ENCODE measurements at regions not wholly inside any gene's neighbourhood (a gene's known extent, or its start where the extent isn't known, plus 50 kb on each side); places are given as distances from the start of the nearest gene placed in this dataset.
"Not testable (repeated sequence)": the region's sequence is repeated elsewhere in the genome, so short reads cannot be mapped to it uniquely, and the experiment has no call there.

- DNase-seq (no peak), ATAC-seq (peak; percentile 60)
- intact Hi-C loops (cut with DNase I, micrococcal nuclease) = no loop called here
These were observed 146.4 kb downstream of the FOXD2 start for GRCh38 chr1:47584249-47584648.

DNA sequence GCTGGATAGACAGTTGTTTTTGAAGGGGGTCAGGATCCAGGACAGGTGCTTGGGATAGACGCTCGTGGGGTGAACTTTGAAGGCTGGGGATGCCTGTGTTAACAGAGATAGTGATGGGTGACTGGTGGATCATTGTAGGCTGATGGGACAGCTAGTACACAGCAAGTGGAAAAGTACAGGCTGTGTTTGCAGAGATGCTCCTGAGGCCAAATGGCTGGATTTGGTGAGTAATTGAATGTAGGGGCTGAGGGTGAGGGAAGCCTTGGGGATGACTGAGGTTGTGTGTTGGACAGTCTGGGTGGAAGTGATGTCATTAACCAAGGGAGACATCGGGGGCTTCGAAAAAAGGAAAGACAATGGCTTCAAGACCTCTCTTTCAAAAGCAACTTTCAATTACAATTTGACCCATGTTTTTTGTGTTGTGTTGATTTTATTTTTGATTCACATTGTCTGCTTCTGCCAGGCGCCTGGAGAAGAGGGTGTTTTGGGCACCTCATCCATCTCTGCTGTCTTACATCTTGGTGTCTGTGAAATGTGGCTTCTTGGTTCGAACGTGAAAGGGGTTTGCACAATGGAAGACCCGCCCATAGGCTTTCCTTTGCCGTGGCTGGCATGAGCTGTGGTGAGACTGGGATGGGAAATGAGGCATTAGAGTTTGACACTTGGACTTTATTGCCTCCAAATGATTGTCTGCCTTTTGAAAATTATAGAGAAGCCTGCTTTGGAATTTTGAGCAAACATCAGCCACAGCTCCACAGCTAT is 147.5 kb downstream of the FOXD2 start:
- intact Hi-C loops (cut with DNase I, micrococcal nuclease) = no loop called here
- DNase-seq (no peak), ATAC-seq (no peak)

DNA sequence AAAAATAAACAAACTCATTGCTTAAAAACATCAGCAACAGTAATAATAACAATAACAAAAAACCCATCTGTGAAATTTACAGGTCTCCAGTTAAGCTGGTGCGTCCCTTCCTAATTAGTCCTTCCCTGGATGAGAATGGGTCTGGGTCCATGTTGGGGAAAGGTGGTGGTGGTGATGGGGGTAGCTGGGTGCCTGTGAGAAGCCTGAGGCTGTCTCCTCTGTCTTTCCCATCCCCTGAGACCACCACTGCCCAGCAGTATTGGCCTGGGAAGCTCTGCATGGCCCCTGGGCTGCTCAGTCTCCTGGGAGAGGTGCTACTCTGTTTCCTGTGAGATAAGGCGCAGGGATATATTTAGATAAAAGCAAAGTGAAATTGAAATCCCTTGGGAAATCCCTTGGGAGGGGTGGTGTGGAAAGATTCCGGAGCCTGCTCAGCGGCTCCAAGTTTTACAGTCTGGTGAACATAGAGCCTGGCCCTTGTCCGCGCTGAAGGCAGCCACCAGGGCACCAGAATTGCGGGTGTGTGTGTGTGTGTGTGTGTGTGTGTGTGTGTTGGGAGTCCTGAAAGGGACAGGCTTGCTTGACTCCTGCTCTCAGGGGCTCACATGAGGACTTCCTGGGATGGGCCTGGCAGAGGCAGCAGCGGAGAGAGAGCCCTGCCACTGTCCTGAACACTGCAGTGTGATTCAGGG is 150.2 kb downstream of the FOXD2 start:
- DNase-seq = no peak
- ATAC-seq = no peak
- intact Hi-C loops (cut with DNase I, micrococcal nuclease) = no loop called here

DNA sequence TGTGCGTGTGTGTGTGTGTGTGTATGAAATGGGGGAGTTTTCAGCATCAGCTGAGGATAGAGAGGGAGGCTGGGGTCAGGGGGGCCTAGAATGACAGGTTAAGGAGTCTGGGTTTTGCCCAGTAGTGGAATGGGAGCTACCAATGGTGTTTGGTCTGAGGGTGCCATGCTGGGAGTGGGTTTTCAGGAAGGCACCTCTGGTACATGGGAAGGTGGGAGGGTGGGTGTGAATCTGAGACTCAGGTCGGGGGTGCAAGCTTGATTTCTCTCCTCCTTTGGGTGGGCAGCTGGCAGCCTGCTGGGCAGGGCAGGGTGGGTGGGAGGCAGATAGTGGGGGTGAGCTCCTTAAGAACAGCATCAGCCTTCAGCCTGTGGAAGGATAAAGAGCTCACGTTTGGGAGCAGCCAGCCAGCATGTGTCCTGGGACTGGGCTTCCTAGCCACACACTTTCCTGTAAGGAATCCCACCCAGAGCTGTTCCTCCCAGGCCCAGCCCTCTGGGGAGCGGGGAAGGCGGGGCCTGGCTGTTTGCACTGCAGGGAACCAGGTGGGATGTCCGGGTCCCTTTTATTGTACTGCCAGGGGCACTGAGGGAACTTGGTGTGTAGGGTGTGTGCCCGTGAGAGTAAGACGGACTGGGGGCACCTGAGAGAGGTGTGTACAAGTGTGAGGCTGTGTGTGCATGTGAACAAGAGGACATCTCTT is 152.8 kb downstream of the FOXD2 start:
- no peak for DNase-seq
- ATAC-seq = no peak
- intact Hi-C loops (cut with DNase I, micrococcal nuclease) = no loop called here

DNA sequence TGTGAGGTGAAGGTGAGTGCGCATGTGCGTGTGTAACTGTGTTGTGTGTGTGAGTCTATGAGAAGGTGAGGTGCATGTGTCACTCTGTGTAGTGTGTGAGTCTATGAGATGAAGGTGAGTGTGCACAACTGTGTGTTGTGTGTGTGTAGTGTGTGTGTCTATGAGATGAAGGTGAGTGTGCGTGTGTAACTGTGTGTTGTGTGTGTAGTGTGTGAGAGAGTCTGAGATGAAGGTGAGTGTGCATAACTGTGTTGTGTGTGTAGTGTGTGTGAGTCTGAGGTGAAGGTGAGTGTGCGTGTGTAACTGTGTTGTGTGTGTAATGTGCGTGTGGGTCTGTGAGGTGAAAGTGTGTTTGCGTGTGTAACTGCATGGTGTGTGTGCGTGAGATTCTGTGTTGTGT is 154.0 kb downstream of the FOXD2 start:
- intact Hi-C loops (cut with DNase I, micrococcal nuclease) = no loop called here
- DNase-seq (no peak), ATAC-seq (no peak)

DNA sequence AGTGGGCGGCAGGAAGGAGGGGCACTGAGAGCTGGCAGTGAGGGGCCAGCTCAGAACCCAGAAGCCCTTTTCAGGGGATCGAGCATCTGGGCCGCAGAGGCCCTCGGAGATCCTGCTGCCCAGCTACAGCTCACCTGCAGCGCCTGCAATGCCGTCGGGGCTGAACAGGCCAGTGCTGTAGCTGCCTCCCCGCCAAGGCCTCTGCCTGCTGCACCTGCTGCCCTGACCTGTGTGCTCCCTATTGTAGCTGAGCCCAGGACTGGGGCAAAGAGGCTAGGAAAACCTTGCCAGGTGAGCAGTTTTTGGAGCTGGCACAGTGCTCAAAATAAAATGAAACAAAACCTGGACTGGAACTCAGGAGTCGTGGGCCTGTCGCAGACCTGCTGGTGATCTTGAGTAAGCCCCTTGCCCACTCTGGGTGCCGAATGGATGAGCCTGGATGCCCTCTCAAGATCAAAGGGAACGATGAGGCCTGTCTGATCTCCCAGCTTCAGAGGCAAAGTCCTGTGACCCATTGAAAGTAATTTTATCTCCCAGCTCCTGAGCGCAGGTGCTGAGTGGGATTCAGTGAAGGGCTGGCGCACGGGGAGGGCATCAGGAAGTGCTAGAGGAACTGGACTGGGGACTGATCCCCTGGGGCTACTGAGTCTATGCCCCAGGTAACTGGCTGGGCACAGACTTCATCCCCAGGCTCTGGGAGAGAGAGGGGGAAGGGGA is 154.6 kb downstream of the FOXD2 start:
- no peak for ATAC-seq
- DNase-seq = no peak
- intact Hi-C loops (cut with DNase I, micrococcal nuclease) = no loop called here

GRCh38 chr1:47593013-47593568 is 155.2 kb downstream of the FOXD2 start:
- DNase-seq (no peak), ATAC-seq (no peak)
- intact Hi-C loops (cut with DNase I, micrococcal nuclease) = no loop called here

DNA sequence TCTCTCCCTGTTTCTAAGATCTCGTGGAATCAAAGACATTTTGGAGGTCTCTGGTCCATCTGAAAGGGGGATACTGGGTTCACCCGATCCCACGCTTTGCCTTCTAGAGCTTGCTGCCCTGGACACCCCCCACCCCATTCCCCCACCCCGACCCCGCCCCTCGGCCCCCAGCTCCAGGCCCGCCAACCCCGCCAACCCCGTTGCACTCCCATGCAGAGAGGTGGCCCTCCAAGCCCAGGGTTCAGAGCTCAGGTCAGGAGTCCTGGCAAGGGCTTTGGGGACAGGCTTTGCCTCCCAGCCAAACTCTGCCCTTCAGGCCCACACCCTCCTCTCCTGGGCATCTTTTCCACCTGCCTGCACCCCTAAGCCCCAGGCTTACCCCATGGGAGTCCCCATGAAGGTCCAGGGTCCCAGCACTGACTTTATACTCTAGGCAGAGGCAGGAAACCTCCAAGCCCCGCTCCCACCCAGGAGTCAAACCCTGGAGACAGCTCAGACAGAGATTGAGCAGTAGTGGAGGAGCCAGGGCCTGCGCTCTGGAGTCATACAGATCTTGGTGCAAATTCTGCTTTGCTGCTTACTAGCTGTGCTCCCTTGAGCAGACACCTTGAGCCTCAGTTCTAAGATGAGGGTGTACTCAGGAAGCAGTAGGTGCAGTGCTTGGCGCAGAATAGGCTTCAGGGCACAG is 155.9 kb downstream of the FOXD2 start:
- no peak for DNase-seq
- ATAC-seq = no peak
- intact Hi-C loops (cut with DNase I, micrococcal nuclease) = no loop called here

GRCh38 chr1:47594627-47595026 is 156.8 kb downstream of the FOXD2 start:
- intact Hi-C loops (cut with DNase I, micrococcal nuclease) = no loop called here
- DNase-seq = no peak
- no peak for ATAC-seq

DNA sequence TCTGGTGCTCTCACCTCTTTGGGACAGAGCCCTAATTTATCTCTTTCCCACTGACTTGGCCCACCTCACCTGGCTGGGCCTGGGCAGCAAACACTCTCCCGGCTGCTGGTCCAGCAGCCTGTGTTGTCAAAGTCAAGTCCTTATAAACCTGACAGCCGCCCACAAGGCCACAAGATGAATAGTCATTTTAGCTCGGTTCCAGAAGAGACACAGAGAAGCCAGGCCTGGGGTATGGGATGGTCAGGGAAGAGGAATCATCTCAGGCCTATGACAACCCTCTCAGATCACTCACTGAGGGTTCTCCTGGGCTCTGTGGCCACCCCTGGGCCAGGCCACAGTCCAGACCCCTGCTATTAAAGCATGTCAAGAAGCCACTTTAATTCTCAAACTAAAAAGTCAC is 158.5 kb downstream of the FOXD2 start:
- no peak for ATAC-seq
- no peak for DNase-seq
- intact Hi-C loops (cut with DNase I, micrococcal nuclease) = no loop called here

DNA sequence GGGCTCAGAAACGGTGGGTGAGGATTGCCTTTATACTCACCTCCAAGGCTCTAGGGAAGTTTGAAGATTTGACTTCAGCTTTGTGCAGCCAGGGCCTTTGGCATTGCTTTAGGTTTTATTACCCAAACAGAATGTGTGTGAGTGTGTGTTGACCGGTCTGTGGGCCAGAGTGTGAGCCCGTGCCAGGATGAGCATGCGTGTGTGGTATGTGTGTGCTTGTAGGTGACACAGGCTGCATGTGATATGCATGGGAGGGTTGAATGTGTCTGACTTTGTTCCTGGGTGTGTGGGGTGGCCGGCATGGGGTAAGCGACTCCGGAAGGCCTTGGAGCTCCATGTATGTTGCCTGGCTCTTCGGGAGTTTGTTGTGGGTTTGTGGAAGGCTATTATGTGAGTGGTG is 160.5 kb downstream of the FOXD2 start:
- ATAC-seq (no peak), DNase-seq (no peak)
- intact Hi-C loops (cut with DNase I, micrococcal nuclease) = no loop called here

DNA sequence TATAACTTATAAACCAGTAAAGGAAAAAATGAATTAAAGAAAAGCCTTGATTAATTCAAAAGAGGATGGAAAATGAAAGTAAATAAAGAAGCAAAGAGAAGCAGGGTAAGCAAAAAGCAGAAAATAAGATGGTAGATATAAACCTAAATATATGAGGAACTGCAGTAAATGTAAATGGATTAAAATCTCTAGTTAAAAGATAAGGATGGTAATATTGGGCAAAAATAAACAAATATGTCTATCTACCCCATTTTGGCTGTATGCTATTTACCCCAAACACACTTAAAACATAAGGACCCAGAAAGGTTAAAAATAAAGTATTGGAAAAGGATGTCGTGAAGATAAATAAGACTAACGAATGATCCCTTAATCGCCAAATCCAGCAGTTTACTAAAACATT is 161.9 kb downstream of the FOXD2 start:
- ATAC-seq (no peak), DNase-seq (no peak)
- intact Hi-C loops (cut with DNase I, micrococcal nuclease) = no loop called here

GRCh38 chr1:47602491-47602890 is 164.6 kb downstream of the FOXD2 start:
- DNase-seq; intact Hi-C loops (cut with DNase I, micrococcal nuclease); ATAC-seq: not testable (repeated sequence)

GRCh38 chr1:47604869-47605268 is 167.0 kb downstream of the FOXD2 start:
- intact Hi-C loops (cut with DNase I, micrococcal nuclease); ATAC-seq; DNase-seq: not testable (repeated sequence)

DNA sequence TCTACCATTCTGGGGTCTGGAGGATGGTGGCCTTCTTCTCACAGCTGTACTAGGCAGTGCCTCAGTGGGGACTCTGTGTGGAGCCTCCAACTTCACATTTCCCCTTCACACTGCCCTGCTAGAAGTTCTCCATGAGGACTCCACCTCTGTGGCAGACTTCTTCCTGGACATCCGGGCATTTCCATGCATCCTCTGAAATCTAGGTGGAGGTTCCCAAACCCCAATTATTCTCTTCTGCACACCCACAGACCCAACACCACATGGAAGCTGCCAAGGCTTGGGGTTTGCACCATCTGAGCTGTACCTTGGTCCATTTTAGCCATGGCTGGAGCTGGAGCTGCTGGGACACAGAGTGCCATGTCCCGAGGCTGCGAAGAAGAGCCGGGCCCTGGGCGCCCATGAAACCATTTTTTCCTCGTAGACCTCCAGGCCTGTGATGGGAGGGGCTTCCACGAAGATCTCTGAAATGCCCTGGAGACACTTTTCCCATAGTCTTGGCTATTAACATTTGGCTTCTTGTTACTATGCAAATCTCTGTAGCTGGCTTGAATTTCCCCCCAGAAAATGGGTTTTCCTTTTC is 170.5 kb downstream of the FOXD2 start:
- DNase-seq (no peak), ATAC-seq (no peak)
- intact Hi-C loops (cut with DNase I, micrococcal nuclease) = no loop called here

- intact Hi-C loops (cut with DNase I, micrococcal nuclease) = no loop called here
- DNase-seq (peak in 1 of 2 donors; percentile 27), ATAC-seq (peak; percentile 77)
These were observed 174.1 kb downstream of the FOXD2 start for GRCh38 chr1:47611992-47612391.

DNA sequence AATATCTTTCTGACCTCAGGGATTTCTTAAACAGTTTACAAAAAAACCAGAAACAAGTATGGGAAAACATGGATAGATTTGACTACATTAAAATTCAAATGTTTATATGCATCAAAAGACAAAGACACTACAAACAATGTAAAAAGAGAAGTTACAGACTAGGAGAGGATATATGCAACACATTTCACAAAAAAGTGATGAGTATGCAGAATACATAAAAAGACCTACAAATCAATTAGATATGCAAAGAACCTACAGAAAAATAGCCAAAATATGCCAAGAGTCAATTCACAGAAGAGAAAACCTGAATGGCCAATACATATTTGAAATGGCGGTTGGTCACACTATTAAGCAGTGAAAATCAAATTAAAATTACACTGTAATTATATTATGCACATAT is 175.0 kb downstream of the FOXD2 start:
- DNase-seq = no peak
- intact Hi-C loops (cut with DNase I, micrococcal nuclease) = no loop called here
- no peak for ATAC-seq

DNA sequence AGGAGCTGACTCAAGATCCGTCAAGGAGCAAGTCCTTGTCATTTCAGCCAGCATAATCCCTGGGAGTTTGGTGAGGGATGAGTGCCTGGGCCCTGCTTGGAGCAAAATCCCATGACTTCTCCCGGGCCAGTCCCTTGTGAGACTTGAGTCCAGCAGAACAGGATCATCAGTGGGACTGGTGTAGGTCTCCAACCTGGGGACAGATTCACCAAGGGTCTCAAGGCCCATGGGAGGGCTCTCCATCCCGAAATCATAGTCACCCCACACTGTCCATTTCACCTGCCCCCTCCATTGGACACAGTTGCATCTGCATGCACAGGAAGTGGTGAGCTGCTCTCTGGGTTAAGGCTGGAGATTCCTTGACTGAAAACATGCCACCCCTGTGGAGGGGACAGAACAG is 178.2 kb downstream of the FOXD2 start:
- ATAC-seq = no peak
- intact Hi-C loops (cut with DNase I, micrococcal nuclease) = no loop called here
- no peak for DNase-seq
